Endothelial cell of umbilical vein (primary cell): ENCODE measurements at regions not wholly inside any gene's neighbourhood (a gene's known extent, or its start where the extent isn't known, plus 50 kb on each side); places are given as distances from the start of the nearest gene placed in this dataset.

Experiments
- BruUV-seq: library from RNA; stranded (reverse); fragments of 400-500 nt; replicated peaks from 2 replicates; lab custom pipeline; 2021; lab: Mats Ljungman, UMichigan
- CTCF ChIA-PET: fragments of 300-600, 350-600 bp; sonication (Branson Sonifier 250); formaldehyde crosslinking; loops from one replicate; lab custom pipeline; 2021; ENCODE audit warnings: antibody characterized with exemption, inconsistent platforms; lab: Charles Lee
- POLR2A ChIA-PET: fragments of 300-600, 350-600 bp; sonication (Branson Sonifier 250); formaldehyde crosslinking; loops from one replicate; lab custom pipeline; 2021; ENCODE audit warnings: antibody characterized with exemption, inconsistent platforms; lab: Charles Lee
- DNase-seq: peaks from one replicate; pipeline ENCODE4 v3.0.0-alpha.2; 2011; ENCODE audit warnings: low read depth, low spot score
- FAIRE-seq: peaks from 2 replicates; lab custom pipeline; 2011; peaks lifted over from hg19 to GRCh38; lab: Jason Lieb, UNC
- H2AFZ ChIP-seq: 2 replicates; pipeline ENCODE4 v1.6.0; 2012; ENCODE audit warnings: low read depth, low read length, control low read depth, inconsistent platforms
- H3K27ac ChIP-seq: 2 replicates; pipeline ENCODE4 v1.5.1; 2011; ENCODE audit warnings: low read depth, mild to moderate bottlenecking, control low read depth, low read length, moderate library complexity; ENCODE audit not compliant: insufficient read depth
- H3K27me3 ChIP-seq, 2 experiments: 2 replicates each; pipeline versions ENCODE4 v1.6.0 to v1.6.1; 2011; ENCODE audit warnings: low read length in 2 of 2, mixed read lengths in 1 of 2; ENCODE audit not compliant: control insufficient read depth in 2 of 2, insufficient read depth in 2 of 2
- H3K36me3 ChIP-seq, 2 experiments: 2 replicates in 1 of 2; 3 replicates in 1 of 2; pipeline ENCODE4 v1.5.1; 2011; ENCODE audit warnings: low read length in 2 of 2, mild to moderate bottlenecking in 1 of 2, moderate library complexity in 1 of 2; ENCODE audit not compliant: control insufficient read depth in 2 of 2, insufficient read depth in 2 of 2; ENCODE audit errors: extremely low read depth in 1 of 2
- H3K4me1 ChIP-seq: 3 replicates; pipeline ENCODE4 v1.5.1; 2011; ENCODE audit warnings: mild to moderate bottlenecking, low read length; ENCODE audit not compliant: control insufficient read depth, insufficient read depth; ENCODE audit errors: extremely low read depth
- H3K4me2 ChIP-seq: 2 replicates; pipeline ENCODE4 v1.6.1; 2011; ENCODE audit warnings: low read length, control low read depth, mixed read lengths; ENCODE audit not compliant: insufficient read depth
- H3K4me3 ChIP-seq, 3 experiments: fragments of 200-600 bp in 1 of 3; sonication (generic), shearing (Covaris generic) in 1 of 3; replicated peaks in 1 of 3; 2 replicates each; pipeline ENCODE4 v1.5.1; 2011 to 2016; ENCODE audit warnings: control low read depth in 3 of 3, low read length in 3 of 3, mild to moderate bottlenecking in 2 of 3, inconsistent platforms in 1 of 3, low read depth in 1 of 3, moderate library complexity in 1 of 3; ENCODE audit not compliant: insufficient read depth in 1 of 3
- H3K79me2 ChIP-seq: 2 replicates; pipeline ENCODE4 v1.6.0; 2012; ENCODE audit warnings: low read length, inconsistent platforms; ENCODE audit not compliant: control insufficient read depth, insufficient read depth
- H3K9ac ChIP-seq: replicated peaks from 2 replicates; pipeline ENCODE3; 2011; ENCODE audit warnings: low read length, control low read depth; ENCODE audit not compliant: insufficient read depth; ENCODE audit errors: extremely low read depth
- H3K9me1 ChIP-seq: replicated peaks from 3 replicates; pipeline ENCODE4 v1.6.0; 2011; ENCODE audit warnings: mild to moderate bottlenecking, low read length; ENCODE audit not compliant: control insufficient read depth, insufficient read depth; ENCODE audit errors: extremely low read depth
- H3K9me3 ChIP-seq: replicated peaks from 2 replicates; pipeline ENCODE4 v1.5.1; 2012; ENCODE audit warnings: low read length, inconsistent platforms; ENCODE audit not compliant: control insufficient read depth, insufficient read depth
- H4K20me1 ChIP-seq: replicated peaks from 2 replicates; pipeline ENCODE3; 2011; ENCODE audit warnings: mild to moderate bottlenecking, low read length; ENCODE audit not compliant: control insufficient read depth, insufficient read depth; ENCODE audit errors: extremely low read depth
- EZH2 ChIP-seq: IDR thresholded peaks from 2 replicates; pipeline ENCODE4 v1.6.1; 2012; ENCODE audit warnings: borderline replicate concordance, low read depth, mild to moderate bottlenecking, moderate library complexity, low read length, inconsistent platforms; ENCODE audit not compliant: severe bottlenecking
- FOS ChIP-seq: IDR thresholded peaks from 2 replicates; pipeline ENCODE4 v1.6.1; 2011; ENCODE audit warnings: mild to moderate bottlenecking, low read length, moderate library complexity, borderline replicate concordance; ENCODE audit not compliant: insufficient read depth
- GATA2 ChIP-seq: IDR thresholded peaks from 2 replicates; pipeline ENCODE4 v1.7.0; 2011; ENCODE audit warnings: low read depth, mild to moderate bottlenecking, moderate library complexity, mixed read lengths, low read length; ENCODE audit not compliant: insufficient read length, insufficient read depth
- JUN ChIP-seq: IDR thresholded peaks from 2 replicates; pipeline ENCODE4 v1.6.1; 2011; ENCODE audit warnings: borderline replicate concordance, low read depth; ENCODE audit not compliant: insufficient read length, insufficient read depth
- MYC ChIP-seq: IDR thresholded peaks from one replicate; pipeline ENCODE4 v1.6.1; 2011; ENCODE audit warnings: mild to moderate bottlenecking, low read depth, low read length
- POLR2A ChIP-seq: IDR thresholded peaks from 2 replicates; pipeline ENCODE4 v1.6.1; 2012; ENCODE audit warnings: low read depth, mild to moderate bottlenecking, control low read depth, low read length
- POLR2AphosphoS5 ChIP-seq: IDR thresholded peaks from 2 replicates; pipeline ENCODE4 v1.6.1; 2012; ENCODE audit warnings: low read depth, mild to moderate bottlenecking, control low read depth, low read length, moderate library complexity; ENCODE audit not compliant: insufficient read depth
- dilution Hi-C: fragments of 300-500 bp; cut with MboI; formaldehyde crosslinking; loops from one replicate; pipeline ENCODE4 v1.15.0; 2019; ENCODE audit warnings: low sequenced_read_pairs; ENCODE audit not compliant: extremely low pct_ligation_motif_present
- intact Hi-C: fragments of 100-400 bp; cut with micrococcal nuclease; formaldehyde crosslinking; loops from one replicate; pipeline ENCODE4 v1.10.0; 2022
- TF ChIP-seq, protein P1 (sequence below), 2 donors: IDR thresholded peaks; 1 replicate in 1 of 2; 2 replicates in 1 of 2; pipeline ENCODE4 v1.5.1; 2011; ENCODE audit warnings: low read length in 2 of 2, mild to moderate bottlenecking in 2 of 2, moderate library complexity in 2 of 2, control low read depth in 1 of 2, inconsistent platforms in 1 of 2, low read depth in 1 of 2; ENCODE audit not compliant: insufficient read depth in 1 of 2; ENCODE audit errors: extremely low read depth in 1 of 2
- TF ChIP-seq, protein P2 (sequence below): IDR thresholded peaks from 2 replicates; pipeline ENCODE4 v1.6.1; 2011; ENCODE audit not compliant: insufficient read depth, insufficient read length

DNA sequence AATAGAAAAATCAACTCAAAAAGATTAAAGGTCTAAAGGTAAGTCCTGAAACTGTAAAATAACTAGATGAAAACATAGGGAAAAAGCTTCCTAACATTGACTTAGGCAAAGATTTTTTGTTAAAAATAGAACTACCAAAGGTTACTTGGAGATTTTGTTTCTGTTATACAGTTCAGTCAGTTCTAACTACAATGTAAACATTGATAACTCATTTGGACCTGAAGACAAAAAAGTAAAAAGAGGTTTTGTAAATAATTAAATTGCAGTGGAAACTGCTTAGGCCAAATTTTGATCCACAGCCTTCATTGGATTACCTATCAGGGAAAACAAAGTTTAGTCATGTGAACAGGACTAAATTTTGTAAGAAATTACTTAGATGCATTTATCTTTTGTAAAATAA, 101.8 kb downstream of the SLITRK2 start:
- no peak overlapping the region for H2AFZ ChIP-seq
- H3K9me1 ChIP-seq = no peaks in the 10 kb centered on the region
- dilution Hi-C loops (no loop called here), intact Hi-C loops (no loop called here)
- CTCF ChIA-PET = no interaction called here
- no peaks in the 10 kb centered on the region for H3K36me3 ChIP-seq
- no peak overlapping the region for H3K4me2 ChIP-seq
- POLR2A ChIA-PET = no interaction called here
- no peak overlapping the region for H3K9ac ChIP-seq
- H3K4me3 ChIP-seq = no peak overlapping the region
- no peaks in the 10 kb centered on the region for H3K4me1 ChIP-seq
- DNase-seq (no peak), FAIRE-seq (no peak)
- no peaks in the 10 kb centered on the region for H3K79me2 ChIP-seq
- no peaks in the 10 kb centered on the region for H4K20me1 ChIP-seq
- H3K27ac ChIP-seq = no peak overlapping the region
- TF ChIP-seq GATA2 = no peak
- H3K9me3 ChIP-seq = no peaks in the 10 kb centered on the region
- BruUV-seq = no TSS peak
- no peaks in the 10 kb centered on the region for H3K27me3 ChIP-seq

DNA sequence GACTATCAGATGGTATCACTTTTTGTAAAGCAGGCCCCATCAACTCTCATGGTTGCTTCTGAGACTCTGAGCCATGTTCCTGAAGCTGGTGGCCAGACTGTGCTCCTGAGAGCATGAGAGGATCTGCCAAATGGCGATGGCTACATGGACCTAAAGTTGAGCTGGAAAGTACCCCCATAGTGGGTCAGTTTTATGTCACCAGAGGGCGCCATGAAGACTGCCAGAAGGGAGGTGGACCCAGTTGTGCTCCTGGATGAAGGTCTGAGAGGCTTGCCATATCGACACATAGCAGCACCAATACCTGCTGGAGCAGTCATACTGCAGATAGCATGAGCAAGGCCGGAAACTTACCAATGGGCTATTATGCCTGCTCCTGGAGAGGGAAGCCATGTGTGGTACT, 105.7 kb downstream of the SLITRK2 start:
- Histone ChIP-seq H3K79me2 (no peaks in the 10 kb centered on the region), H3K27ac (no peak overlapping the region), H3K9ac (no peak overlapping the region), H3K27me3 (no peaks in the 10 kb centered on the region), H3K9me1 (no peaks in the 10 kb centered on the region), H4K20me1 (no peaks in the 10 kb centered on the region), H3K4me3 (no peak overlapping the region), H3K4me2 (no peak overlapping the region), H3K4me1 (no peaks in the 10 kb centered on the region), H2AFZ (no peak overlapping the region), H3K9me3 (no peaks in the 10 kb centered on the region), H3K36me3 (no peaks in the 10 kb centered on the region)
- dilution Hi-C loops (no loop called here), intact Hi-C loops (no loop called here)
- CTCF ChIA-PET = no interaction called here
- no peak for DNase-seq
- POLR2A ChIA-PET = no interaction called here
- TF ChIP-seq GATA2 (no peak), POLR2A (no peak), MYC (no peak), POLR2AphosphoS5 (no peak), EZH2 (no peak), JUN (no peak), FOS (no peak)
- TF ChIP-seq, protein P1, sequence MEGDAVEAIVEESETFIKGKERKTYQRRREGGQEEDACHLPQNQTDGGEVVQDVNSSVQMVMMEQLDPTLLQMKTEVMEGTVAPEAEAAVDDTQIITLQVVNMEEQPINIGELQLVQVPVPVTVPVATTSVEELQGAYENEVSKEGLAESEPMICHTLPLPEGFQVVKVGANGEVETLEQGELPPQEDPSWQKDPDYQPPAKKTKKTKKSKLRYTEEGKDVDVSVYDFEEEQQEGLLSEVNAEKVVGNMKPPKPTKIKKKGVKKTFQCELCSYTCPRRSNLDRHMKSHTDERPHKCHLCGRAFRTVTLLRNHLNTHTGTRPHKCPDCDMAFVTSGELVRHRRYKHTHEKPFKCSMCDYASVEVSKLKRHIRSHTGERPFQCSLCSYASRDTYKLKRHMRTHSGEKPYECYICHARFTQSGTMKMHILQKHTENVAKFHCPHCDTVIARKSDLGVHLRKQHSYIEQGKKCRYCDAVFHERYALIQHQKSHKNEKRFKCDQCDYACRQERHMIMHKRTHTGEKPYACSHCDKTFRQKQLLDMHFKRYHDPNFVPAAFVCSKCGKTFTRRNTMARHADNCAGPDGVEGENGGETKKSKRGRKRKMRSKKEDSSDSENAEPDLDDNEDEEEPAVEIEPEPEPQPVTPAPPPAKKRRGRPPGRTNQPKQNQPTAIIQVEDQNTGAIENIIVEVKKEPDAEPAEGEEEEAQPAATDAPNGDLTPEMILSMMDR (IDR thresholded peaks at IDR 0.05; ENCODE audit: extremely low read depth in 1 of 2, insufficient read depth in 1 of 2, low read depth in 1 of 2, low read length in 2 of 2) = no peak
- TF ChIP-seq, protein P2, sequence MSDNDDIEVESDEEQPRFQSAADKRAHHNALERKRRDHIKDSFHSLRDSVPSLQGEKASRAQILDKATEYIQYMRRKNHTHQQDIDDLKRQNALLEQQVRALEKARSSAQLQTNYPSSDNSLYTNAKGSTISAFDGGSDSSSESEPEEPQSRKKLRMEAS = no peak
- FAIRE-seq = no peak
- no TSS peak for BruUV-seq
